Liver (tissue), 3 donors: ENCODE measurements at regions not wholly inside any gene's neighbourhood (a gene's known extent, or its start where the extent isn't known, plus 50 kb on each side); places are given as distances from the start of the nearest gene placed in this dataset.

Experiments used
- CTCF ChIP-seq: fragments of 150-350 bp; IDR thresholded peaks from 2 replicates; pipeline ENCODE4 v1.5.1; 2017; ENCODE audit warnings: improper control_type of control experiment, low read depth, low read length; ENCODE audit not compliant: missing input control
- EGR1 ChIP-seq, 2 donors: IDR thresholded peaks; 2 replicates each; pipeline ENCODE4 v1.6.1; 2016 to 2018; ENCODE audit warnings: antibody characterized with exemption in 2 of 2, low read depth in 2 of 2
- RAD21 ChIP-seq, 2 donors: IDR thresholded peaks; 2 replicates each; pipeline ENCODE4 v1.6.1; 2016; ENCODE audit warnings: antibody characterized with exemption in 2 of 2, mild to moderate bottlenecking in 2 of 2
- YY1 ChIP-seq: IDR thresholded peaks from 2 replicates; pipeline ENCODE4 v1.6.1; 2016; ENCODE audit warnings: antibody characterized with exemption, mild to moderate bottlenecking
- ZBTB33 ChIP-seq: IDR thresholded peaks from 2 replicates; pipeline ENCODE4 v1.6.1; 2016; ENCODE audit warnings: antibody characterized with exemption
- donor health status: healthy.
- donor health status: healthy.

- TF ChIP-seq CTCF (no peak), EGR1 (IDR thresholded peaks at IDR 0.05; ENCODE audit: low read depth in 2 of 2) (no peak), ZBTB33 (no peak), YY1 (no peak), RAD21 (IDR thresholded peaks at IDR 0.05) (no peak)
These were observed 1344.5 kb upstream of the CHAC2 start for GRCh38 chr2:52423111-52423510.
